ENCODE measurements at regions not wholly inside any gene's neighbourhood (a gene's known extent, or its start where the extent isn't known, plus 50 kb on each side); places are given as distances from the start of the nearest gene placed in this dataset.
A peak's percentile ranks its signal among the peaks of the same experiment; 100 is the strongest.

DNA sequence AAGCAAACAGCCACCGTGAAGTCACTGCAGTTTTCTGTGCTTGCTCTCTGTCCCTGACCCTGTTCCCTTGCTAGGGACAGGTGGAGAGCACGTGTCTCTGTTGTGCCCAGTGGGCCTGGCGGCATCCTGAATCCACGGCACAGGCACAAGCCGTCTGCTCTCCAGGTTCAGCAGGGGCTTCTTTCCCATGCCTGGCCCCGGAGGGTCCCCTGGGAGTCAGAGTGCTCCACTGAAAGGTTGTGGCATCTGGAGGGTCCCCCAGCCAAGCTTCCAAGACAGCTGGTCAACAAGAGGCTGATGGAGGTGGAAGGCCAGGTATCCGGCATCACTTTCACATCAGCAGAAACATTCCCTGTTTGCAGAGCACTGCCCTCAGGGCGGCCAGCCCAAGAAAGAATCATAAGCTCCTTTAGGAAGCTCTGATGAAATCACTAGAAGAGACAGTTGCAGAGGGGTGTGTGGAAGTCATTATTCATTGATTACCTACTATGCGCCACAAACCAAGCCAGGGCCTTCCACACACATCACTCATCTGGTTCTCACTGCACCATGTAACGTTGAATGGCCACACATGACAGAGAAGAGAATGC lies 346.4 kb upstream of the B3GAT1 start:
- H3K27me3 ChIP-seq (ENCODE audit: control insufficient read depth in 2 of 2, insufficient read depth in 2 of 2, low read length in 2 of 2), result no peaks in the 10 kb centered on the region
- H3K36me3 Mint-ChIP-seq, result no peaks in the 10 kb centered on the region
- H3K4me3 Mint-ChIP-seq, result no peak overlapping the region
- no peak overlapping the region for H3K27ac Mint-ChIP-seq
- DNase-seq (no peak), ATAC-seq (no peak)
- no peaks in the 10 kb centered on the region for H3K4me1 ChIP-seq (ENCODE audit: control insufficient read depth in 2 of 2, insufficient read depth in 2 of 2, low read length in 2 of 2)
- H3K36me3 ChIP-seq (ENCODE audit: control insufficient read depth in 2 of 3, insufficient read depth in 3 of 3, low read length in 3 of 3), result no peaks in the 10 kb centered on the region
- ChIA-PET CTCF (no interaction called here), POLR2A (no interaction called here)
- intact Hi-C loops (cut with micrococcal nuclease), result no loop called here
- peaks cover 0 to 3% (median 0%) of the 10 kb centered on the region in 11 donors for H3K9me3 Mint-ChIP-seq
- no peaks in the 10 kb centered on the region for H3K4me1 Mint-ChIP-seq
- H3K27me3 Mint-ChIP-seq, result peaks cover 0 to 26% (median 11%) of the 10 kb centered on the region in 5 donors
- no peak overlapping the region for H3K27ac ChIP-seq (ENCODE audit: low read depth, low read length)
- no peak overlapping the region for H3K4me3 ChIP-seq (ENCODE audit: low read length)
- H3K9me3 ChIP-seq (ENCODE audit: control insufficient read depth in 2 of 3, low read length in 3 of 3), result no peaks in the 10 kb centered on the region

DNA sequence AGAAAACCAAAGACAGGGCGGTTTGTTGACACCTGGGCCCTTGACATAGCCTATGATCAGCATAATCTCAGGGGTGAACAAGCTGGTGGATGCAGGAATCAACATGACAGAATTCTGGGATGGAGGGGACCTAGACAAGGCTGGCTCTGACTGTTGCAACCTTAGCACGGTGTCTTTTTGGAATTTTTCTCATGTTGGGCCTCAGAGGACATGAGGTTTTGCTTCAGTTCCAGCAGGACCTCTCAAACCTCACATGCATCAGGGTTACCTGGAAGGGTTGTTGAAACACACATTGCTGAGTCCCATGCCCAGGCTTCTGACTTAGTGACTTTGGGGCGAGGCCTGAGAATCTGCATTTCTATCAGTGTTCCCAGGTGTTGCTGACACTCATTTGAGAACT lies 345.6 kb upstream of the B3GAT1 start:
- Mint-ChIP-seq H3K4me3 (no peak overlapping the region), H3K9me3 (peaks cover 0 to 3% (median 0%) of the 10 kb centered on the region in 11 donors), H3K36me3 (no peaks in the 10 kb centered on the region), H3K27me3 (peaks cover 0 to 24% (median 7%) of the 10 kb centered on the region in 5 donors), H3K4me1 (no peaks in the 10 kb centered on the region), H3K27ac (no peak overlapping the region)
- no peak overlapping the region for H3K27ac ChIP-seq (ENCODE audit: low read depth, low read length)
- no peaks in the 10 kb centered on the region for H3K4me1 ChIP-seq (ENCODE audit: control insufficient read depth in 2 of 2, insufficient read depth in 2 of 2, low read length in 2 of 2)
- no peaks in the 10 kb centered on the region for H3K9me3 ChIP-seq (ENCODE audit: control insufficient read depth in 2 of 3, low read length in 3 of 3)
- ChIA-PET POLR2A (no interaction called here), CTCF (no interaction called here)
- H3K36me3 ChIP-seq (ENCODE audit: control insufficient read depth in 2 of 3, insufficient read depth in 3 of 3, low read length in 3 of 3), result no peaks in the 10 kb centered on the region
- no peaks in the 10 kb centered on the region for H3K27me3 ChIP-seq (ENCODE audit: control insufficient read depth in 2 of 2, insufficient read depth in 2 of 2, low read length in 2 of 2)
- intact Hi-C loops (cut with micrococcal nuclease), result no loop called here
- DNase-seq (no peak), ATAC-seq (no peak)
- no peak overlapping the region for H3K4me3 ChIP-seq (ENCODE audit: low read length)

- intact Hi-C loops (cut with micrococcal nuclease), result no loop called here
- Mint-ChIP-seq H3K27me3 (peaks cover 0 to 30% (median 7%) of the 10 kb centered on the region in 5 donors), H3K9me3 (peaks cover 0 to 3% (median 0%) of the 10 kb centered on the region in 11 donors)
Observed at GRCh38 chr11:134756811-134757540, 344.9 kb upstream of the B3GAT1 start.

GRCh38 chr11:134755535-134755934 lies 343.5 kb upstream of the B3GAT1 start:
- Mint-ChIP-seq H3K36me3 (no peaks in the 10 kb centered on the region), H3K27ac (no peak overlapping the region), H3K9me3 (peaks cover 0 to 3% (median 0%) of the 10 kb centered on the region in 11 donors), H3K4me3 (no peak overlapping the region), H3K27me3 (peaks cover 0 to 33% (median 7%) of the 10 kb centered on the region in 5 donors), H3K4me1 (no peaks in the 10 kb centered on the region)
- ChIA-PET POLR2A (no interaction called here), CTCF (no interaction called here)
- DNase-seq (no peak), ATAC-seq (no peak)
- H3K36me3 ChIP-seq (ENCODE audit: control insufficient read depth in 2 of 3, insufficient read depth in 3 of 3, low read length in 3 of 3), result no peaks in the 10 kb centered on the region
- H3K9me3 ChIP-seq (ENCODE audit: control insufficient read depth in 2 of 3, low read length in 3 of 3), result no peaks in the 10 kb centered on the region
- H3K27me3 ChIP-seq (ENCODE audit: control insufficient read depth in 2 of 2, insufficient read depth in 2 of 2, low read length in 2 of 2), result no peaks in the 10 kb centered on the region
- H3K27ac ChIP-seq (ENCODE audit: low read depth, low read length), result no peak overlapping the region
- H3K4me3 ChIP-seq (ENCODE audit: low read length), result no peak overlapping the region
- no peaks in the 10 kb centered on the region for H3K4me1 ChIP-seq (ENCODE audit: control insufficient read depth in 2 of 2, insufficient read depth in 2 of 2, low read length in 2 of 2)
- intact Hi-C loops (cut with micrococcal nuclease), result no loop called here

More at GRCh38 chr11:134756811-134757540, 344.9 kb upstream of the B3GAT1 start:
- H3K27me3 ChIP-seq (ENCODE audit: control insufficient read depth in 2 of 2, insufficient read depth in 2 of 2, low read length in 2 of 2), result no peaks in the 10 kb centered on the region
- Mint-ChIP-seq H3K4me1 (no peaks in the 10 kb centered on the region), H3K36me3 (no peaks in the 10 kb centered on the region), H3K27ac (no peak overlapping the region), H3K4me3 (no peak overlapping the region)
- H3K36me3 ChIP-seq (ENCODE audit: control insufficient read depth in 2 of 3, insufficient read depth in 3 of 3, low read length in 3 of 3), result no peaks in the 10 kb centered on the region
- DNase-seq (no peak), ATAC-seq (no peak)
- ChIA-PET CTCF (no interaction called here), POLR2A (no interaction called here)
- no peaks in the 10 kb centered on the region for H3K4me1 ChIP-seq (ENCODE audit: control insufficient read depth in 2 of 2, insufficient read depth in 2 of 2, low read length in 2 of 2)
- no peaks in the 10 kb centered on the region for H3K9me3 ChIP-seq (ENCODE audit: control insufficient read depth in 2 of 3, low read length in 3 of 3)
- H3K27ac ChIP-seq (ENCODE audit: low read depth, low read length), result no peak overlapping the region
- H3K4me3 ChIP-seq (ENCODE audit: low read length), result no peak overlapping the region

- H3K4me1 Mint-ChIP-seq, result no peaks in the 10 kb centered on the region
- ChIA-PET POLR2A (no interaction called here), CTCF (no interaction called here)
- H3K27ac Mint-ChIP-seq, result no peak overlapping the region
- Histone ChIP-seq H3K9me3 (ENCODE audit: control insufficient read depth in 2 of 3, low read length in 3 of 3) (no peaks in the 10 kb centered on the region), H3K4me1 (ENCODE audit: control insufficient read depth in 2 of 2, insufficient read depth in 2 of 2, low read length in 2 of 2) (no peaks in the 10 kb centered on the region), H3K4me3 (ENCODE audit: low read length) (no peak overlapping the region), H3K27ac (ENCODE audit: low read depth, low read length) (no peak overlapping the region), H3K36me3 (ENCODE audit: control insufficient read depth in 2 of 3, insufficient read depth in 3 of 3, low read length in 3 of 3) (no peaks in the 10 kb centered on the region), H3K27me3 (ENCODE audit: control insufficient read depth in 2 of 2, insufficient read depth in 2 of 2, low read length in 2 of 2) (no peaks in the 10 kb centered on the region)
- ATAC-seq (no peak), DNase-seq (no peak)
- intact Hi-C loops (cut with micrococcal nuclease), result no loop called here
- H3K4me3 Mint-ChIP-seq, result no peak overlapping the region
- no peaks in the 10 kb centered on the region for H3K36me3 Mint-ChIP-seq
- peaks cover 0 to 3% (median 0%) of the 10 kb centered on the region in 11 donors for H3K9me3 Mint-ChIP-seq
- peaks cover 0 to 33% (median 7%) of the 10 kb centered on the region in 5 donors for H3K27me3 Mint-ChIP-seq
Observed at GRCh38 chr11:134754521-134755198, 342.6 kb upstream of the B3GAT1 start.

DNA sequence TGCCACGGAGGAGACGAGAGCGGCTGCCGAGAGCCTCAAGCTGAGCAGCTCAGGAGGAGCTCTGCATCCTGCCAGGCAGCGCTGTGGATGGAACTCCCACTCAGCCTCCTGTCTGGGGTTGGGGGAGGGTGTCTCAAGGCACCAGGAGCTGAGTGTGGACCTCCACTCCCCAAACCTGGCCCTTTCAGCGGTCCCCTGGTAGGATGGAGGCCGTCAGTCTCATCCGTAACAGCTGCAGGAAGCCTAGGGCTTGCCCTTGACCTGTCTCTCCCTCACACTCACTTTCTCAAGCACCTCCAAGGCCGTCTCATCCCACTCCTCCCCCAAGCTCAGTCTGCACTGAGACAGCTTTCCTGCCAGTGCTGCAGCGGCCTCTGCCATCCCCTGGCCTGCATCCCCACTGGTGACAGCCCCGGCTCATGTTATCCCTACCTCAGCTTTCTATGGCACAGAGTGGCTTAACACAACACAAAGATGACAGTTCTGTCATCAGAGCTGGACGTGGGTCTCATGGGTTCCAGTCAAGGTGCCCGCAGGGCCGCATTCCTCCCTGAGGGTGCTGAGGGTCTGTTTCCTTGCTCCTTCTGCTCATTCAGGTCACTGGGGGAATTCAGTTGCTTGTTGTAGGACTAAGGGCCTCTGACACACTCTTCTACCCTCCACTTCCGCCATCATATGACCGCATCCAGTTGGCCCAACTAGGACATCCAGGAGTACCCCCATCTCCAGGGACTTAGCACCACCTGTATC lies 341.9 kb upstream of the B3GAT1 start:
- no peak for ATAC-seq
- H3K4me3 ChIP-seq (ENCODE audit: low read length), result no peak overlapping the region
- DNase-seq, result no peak

More for the DNA sequence above, 341.9 kb upstream of the B3GAT1 start:
- no peak overlapping the region for H3K27ac ChIP-seq (ENCODE audit: low read depth, low read length)
- CTCF ChIA-PET, result no interaction called here
- H3K27me3 ChIP-seq (ENCODE audit: control insufficient read depth in 2 of 2, insufficient read depth in 2 of 2, low read length in 2 of 2), result no peaks in the 10 kb centered on the region
- H3K9me3 ChIP-seq (ENCODE audit: control insufficient read depth in 2 of 3, low read length in 3 of 3), result no peaks in the 10 kb centered on the region
- POLR2A ChIA-PET, result no interaction called here
- Mint-ChIP-seq H3K27ac (peak overlapping the region in 1 of 9 donors; percentile 55), H3K27me3 (peaks cover 0 to 33% (median 14%) of the 10 kb centered on the region in 5 donors), H3K9me3 (peaks cover 0 to 4% (median 0%) of the 10 kb centered on the region in 11 donors), H3K4me3 (no peak overlapping the region), H3K4me1 (no peaks in the 10 kb centered on the region), H3K36me3 (no peaks in the 10 kb centered on the region)
- H3K36me3 ChIP-seq (ENCODE audit: control insufficient read depth in 2 of 3, insufficient read depth in 3 of 3, low read length in 3 of 3), result no peaks in the 10 kb centered on the region
- intact Hi-C loops (cut with micrococcal nuclease), result no loop called here
- H3K4me1 ChIP-seq (ENCODE audit: control insufficient read depth in 2 of 2, insufficient read depth in 2 of 2, low read length in 2 of 2), result no peaks in the 10 kb centered on the region

All from naive thymus-derived CD4-positive, alpha-beta T cell (primary cell).